GM18868 (cell line): ENCODE measurements at regions not wholly inside any gene's neighbourhood (a gene's known extent, or its start where the extent isn't known, plus 50 kb on each side); places are given as distances from the start of the nearest gene placed in this dataset.
"Not testable (repeated sequence)": the region's sequence is repeated elsewhere in the genome, so short reads cannot be mapped to it uniquely, and the experiment has no call there.

ENCODE experiments used
- ATAC-seq: cut with Tn5 transposase; IDR thresholded peaks from one replicate; pipeline ENCODE4 v1.9.1; 2021; ENCODE audit warnings: mild to moderate bottlenecking, moderate library complexity; ENCODE audit not compliant: unreplicated experiment

GRCh38 chr5:152058267-152058666 lies 133.6 kb upstream of the GLRA1 start:
- ATAC-seq = no peak

DNA sequence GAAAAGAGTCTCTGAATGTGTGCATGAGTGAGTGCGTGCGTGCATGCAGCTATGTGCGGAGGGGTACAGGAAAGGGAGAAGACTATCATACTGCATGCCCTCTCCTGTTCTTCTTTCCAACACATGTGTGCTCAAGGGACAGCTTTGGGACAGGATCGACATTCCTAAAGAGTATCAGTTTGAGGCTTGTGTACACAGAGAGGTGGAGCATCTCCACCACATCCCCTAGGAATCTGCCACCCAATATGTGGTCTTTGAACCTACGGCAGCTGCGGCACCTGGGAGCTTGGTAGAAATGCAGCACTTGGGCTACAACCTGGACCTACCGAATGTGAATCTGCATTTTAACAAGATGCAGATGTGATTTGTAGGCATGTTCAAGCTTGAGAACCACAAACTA lies 132.3 kb upstream of the GLRA1 start:
- ATAC-seq = no peak

DNA sequence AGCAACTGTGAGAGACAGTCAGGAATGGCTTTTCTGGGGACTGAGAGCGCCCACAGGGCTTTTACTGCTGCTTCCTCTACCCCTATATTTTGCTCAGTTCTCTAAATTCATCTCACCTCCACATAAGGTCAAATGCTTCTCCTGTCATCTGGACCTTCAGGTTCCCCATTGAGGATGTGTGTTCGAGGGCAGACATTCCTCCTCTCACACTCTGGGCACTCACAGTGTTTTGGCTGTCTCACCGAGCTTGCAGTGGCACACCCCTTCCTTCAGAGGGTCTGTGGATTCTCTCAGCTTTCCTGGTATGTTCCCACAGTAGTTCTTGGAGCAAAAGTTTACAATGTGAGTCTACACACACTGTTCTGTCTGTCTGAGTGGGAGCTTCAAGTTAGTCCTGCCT lies 127.8 kb upstream of the GLRA1 start:
- ATAC-seq = no peak

GRCh38 chr5:152051499-152052454 lies 127.1 kb upstream of the GLRA1 start:
- ATAC-seq = no peak

DNA sequence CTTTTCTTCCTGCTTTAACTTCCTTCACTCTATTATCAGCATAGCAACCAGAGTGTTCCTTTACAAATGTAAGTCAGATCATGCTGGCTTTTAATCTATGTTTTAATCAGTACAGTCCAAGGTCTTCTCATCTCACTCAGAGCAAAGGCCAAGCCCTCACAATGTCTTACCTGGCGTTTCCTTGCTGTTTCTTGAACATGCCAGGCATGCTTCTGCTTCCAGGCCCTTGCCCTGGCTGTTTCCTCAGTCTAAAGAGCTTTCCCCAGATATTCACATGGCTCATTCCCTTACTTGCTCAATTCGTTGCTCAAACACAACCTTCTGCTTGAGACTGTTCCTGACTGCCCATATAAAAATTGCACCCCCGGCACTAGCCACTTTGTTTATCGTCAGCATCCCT lies 121.7 kb upstream of the GLRA1 start:
- no peak for ATAC-seq

GRCh38 chr5:152038856-152039255 lies 114.2 kb upstream of the GLRA1 start:
- not testable (repeated sequence) for ATAC-seq

DNA sequence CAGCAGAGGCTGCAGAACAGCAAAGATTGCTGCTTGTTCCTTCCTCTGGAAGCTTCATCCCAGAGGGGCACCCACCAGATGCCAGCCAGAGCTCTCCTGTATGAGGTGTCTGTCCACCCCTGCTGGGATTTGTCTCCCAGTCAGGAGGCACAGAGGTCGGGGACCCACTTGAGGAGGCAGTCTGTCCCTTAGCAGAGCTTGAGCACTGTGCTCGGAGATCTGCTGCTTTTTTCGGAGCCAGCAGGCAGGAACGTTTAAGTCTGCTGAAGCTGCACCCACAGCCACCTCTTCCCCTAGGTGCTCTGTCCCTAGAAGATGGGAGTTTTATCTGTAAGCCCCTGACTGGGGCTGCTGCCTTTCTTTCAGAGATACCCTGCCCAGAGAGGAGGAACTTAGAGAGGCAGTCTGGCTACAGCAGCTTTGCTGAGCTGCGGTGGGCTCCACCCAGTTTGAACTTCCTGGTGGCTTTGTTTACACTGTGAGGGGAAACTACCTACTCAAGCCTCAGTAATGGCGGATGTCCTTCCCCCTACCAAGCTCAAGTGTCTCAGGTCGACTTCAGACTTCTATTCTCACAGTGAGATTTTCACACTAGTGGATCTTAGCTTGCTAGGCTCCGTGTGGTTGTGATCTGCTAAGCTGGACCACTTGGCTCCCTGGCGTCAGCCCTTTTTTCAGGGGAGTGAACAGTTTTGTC lies 101.8 kb upstream of the GLRA1 start:
- peak; percentile 65 for ATAC-seq

DNA sequence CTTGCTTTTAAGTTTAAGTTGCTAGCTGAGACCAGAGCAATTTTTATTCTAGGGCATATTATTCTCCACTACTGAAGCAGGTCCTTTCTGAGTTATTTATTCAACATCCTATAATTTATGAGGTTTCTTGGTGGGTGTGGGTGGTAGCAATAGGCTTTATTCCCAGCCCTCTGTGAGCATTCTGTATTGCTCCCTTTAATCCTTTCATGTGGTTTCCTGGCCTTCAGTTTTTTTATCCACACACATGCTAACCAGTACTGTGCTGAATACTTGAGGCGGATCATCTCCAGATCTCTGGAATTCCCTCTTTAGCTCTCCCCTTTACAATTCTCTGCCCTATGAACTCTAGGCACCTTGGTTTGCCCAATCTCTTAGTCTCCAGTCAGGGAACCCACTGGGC lies 91.8 kb upstream of the GLRA1 start:
- ATAC-seq = no peak

GRCh38 chr5:152007653-152008335 lies 83.1 kb upstream of the GLRA1 start:
- no peak for ATAC-seq

- no peak for ATAC-seq
Observed at GRCh38 chr5:152004095-152004494, 79.4 kb upstream of the GLRA1 start.
